Peyer's patch (tissue), 4 donors: ENCODE measurements at regions not wholly inside any gene's neighbourhood (a gene's known extent, or its start where the extent isn't known, plus 50 kb on each side); places are given as distances from the start of the nearest gene placed in this dataset.

Experiments
- CTCF ChIP-seq, 6 experiments: fragments of 450-650 bp in 4 of 6; fragments of 200-600 bp in 2 of 6; sonication (generic) in 1 of 6; IDR thresholded peaks; one replicate each; pipeline ENCODE4 v1.5.1; 2017 to 2019; ENCODE audit warnings: antibody characterized with exemption in 6 of 6, mild to moderate bottlenecking in 3 of 6, moderate library complexity in 1 of 6
- POLR2A ChIP-seq, 2 donors: fragments of 450-650 bp; IDR thresholded peaks; one replicate each; pipeline ENCODE4 v1.5.1; 2017; ENCODE audit warnings: antibody characterized with exemption in 2 of 2, mild to moderate bottlenecking in 2 of 2, moderate library complexity in 2 of 2

GRCh38 chr18:2351126-2351850 is 220.0 kb downstream of the METTL4 start:
- no peak for TF ChIP-seq CTCF (IDR thresholded peaks at IDR 0.05)
- TF ChIP-seq POLR2A (IDR thresholded peaks at IDR 0.05) = no peak
